ENCODE measurements at regions not wholly inside any gene's neighbourhood (a gene's known extent, or its start where the extent isn't known, plus 50 kb on each side); places are given as distances from the start of the nearest gene placed in this dataset.

- in situ Hi-C loops (cut with MboI; ENCODE audit: low sequenced_read_pairs): no loop called here
Observed at GRCh38 chr6:40340957-40341356, 246.2 kb downstream of the LRFN2 start.

GRCh38 chr6:40340196-40340595 lies 247.0 kb downstream of the LRFN2 start:
- in situ Hi-C loops (cut with MboI; ENCODE audit: low sequenced_read_pairs): no loop called here

DNA sequence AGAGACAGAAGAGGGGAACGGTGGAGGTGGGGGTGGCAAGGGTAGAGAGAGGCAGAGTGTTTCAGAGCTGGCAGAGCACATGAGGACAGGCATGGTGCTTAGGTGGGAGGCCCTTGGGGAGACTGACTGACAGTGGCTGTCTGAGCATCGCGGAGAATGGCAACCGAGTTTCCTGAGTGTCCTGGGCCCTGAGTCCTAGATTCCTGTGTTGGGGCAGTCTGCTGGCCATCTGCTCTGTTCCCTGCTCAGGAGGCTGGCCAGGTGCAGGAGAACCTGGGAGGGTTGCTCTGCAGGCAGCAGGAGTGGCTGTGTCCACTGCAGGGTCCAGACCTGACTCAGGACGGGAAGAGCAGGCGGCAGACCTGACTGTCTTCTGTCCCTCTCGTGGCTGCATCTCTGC lies 248.9 kb downstream of the LRFN2 start:
- in situ Hi-C loops (cut with MboI; ENCODE audit: low sequenced_read_pairs): no loop called here

DNA sequence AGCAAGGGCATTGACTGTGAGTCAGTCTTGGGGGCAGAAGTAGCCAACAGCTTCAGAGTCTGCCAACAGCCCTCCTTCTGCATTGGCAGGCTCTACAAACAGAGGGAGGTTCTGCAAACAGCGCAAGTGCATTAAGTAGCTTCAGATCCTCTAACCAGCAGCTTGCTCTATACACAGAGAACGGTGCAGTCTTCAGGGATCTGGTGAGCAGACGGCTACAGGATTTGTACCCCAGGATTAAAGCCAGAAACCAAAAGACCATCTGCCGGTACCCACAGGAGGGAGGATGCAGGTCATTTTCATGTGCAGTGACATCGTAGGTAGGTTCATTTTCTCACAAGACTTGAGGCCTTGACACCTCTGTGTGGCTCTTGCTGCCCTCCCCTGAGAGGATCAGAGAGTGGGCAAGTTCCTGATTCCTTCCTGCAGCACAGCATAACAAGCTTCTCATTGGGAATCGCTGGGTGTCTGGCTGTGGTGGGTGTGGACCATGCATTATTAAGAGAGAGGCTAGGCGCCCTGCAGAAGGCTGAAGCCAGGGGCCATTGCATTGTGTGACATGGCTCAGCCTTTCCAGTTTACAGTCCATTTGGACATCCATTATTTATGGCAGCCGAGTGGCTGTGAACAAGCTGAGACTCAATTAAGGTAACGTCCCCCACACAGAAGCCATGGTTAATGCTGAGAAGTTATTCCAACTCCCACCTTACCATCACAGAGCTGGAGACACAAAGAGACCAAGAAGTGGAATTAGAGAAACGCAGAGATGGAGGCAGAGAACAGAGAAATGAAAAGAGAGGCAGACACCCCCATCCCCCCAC lies 250.0 kb downstream of the LRFN2 start:
- in situ Hi-C loops (cut with MboI; ENCODE audit: low sequenced_read_pairs): no loop called here

DNA sequence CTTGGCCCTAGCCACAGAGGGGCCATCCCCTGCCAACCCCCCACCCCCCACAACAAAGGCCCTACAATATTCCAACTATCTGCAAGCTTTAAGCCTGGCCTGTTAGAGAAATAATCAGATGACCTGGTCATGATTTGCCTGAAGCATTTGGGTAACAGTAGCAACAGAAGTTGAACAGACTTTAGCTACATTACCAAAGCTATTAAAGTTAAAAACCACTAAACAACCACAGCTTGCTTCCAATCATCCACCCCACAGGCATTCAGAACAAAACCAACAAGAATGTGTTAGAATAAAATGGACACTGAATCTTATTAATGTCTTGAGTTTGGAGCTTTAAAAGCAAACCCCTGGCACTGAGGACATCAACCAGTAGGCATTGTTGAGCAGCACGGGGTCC lies 250.9 kb downstream of the LRFN2 start:
- in situ Hi-C loops (cut with MboI; ENCODE audit: low sequenced_read_pairs): no loop called here

- in situ Hi-C loops (cut with MboI; ENCODE audit: low sequenced_read_pairs): no loop called here
Observed at GRCh38 chr6:40334496-40335270, 252.5 kb downstream of the LRFN2 start.

DNA sequence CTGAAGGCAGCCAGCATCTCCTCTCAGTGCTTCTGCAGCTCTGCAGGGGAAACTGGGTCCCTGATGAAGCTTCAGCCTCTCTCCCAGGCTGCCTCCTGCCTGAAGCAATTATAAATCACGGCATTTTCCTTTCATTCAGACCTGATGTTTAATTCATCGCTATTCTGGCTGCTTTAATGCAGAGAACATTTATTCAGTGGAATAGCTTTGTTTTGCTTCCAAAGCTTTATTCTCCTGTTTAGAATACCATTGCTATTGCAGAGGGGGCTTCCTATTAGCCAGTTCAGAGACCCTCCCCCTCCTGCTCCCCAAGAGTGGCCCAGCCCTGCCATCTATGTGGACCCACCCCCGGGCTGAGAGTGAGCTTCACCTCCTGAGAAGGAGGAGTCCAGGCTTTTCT lies 255.6 kb downstream of the LRFN2 start:
- in situ Hi-C loops (cut with MboI; ENCODE audit: low sequenced_read_pairs): no loop called here

- in situ Hi-C loops (cut with MboI; ENCODE audit: low sequenced_read_pairs): no loop called here
Observed at GRCh38 chr6:40330301-40330721, 256.9 kb downstream of the LRFN2 start.

- in situ Hi-C loops (cut with MboI; ENCODE audit: low sequenced_read_pairs): no loop called here
Observed at GRCh38 chr6:40328986-40329545, 258.1 kb downstream of the LRFN2 start.

DNA sequence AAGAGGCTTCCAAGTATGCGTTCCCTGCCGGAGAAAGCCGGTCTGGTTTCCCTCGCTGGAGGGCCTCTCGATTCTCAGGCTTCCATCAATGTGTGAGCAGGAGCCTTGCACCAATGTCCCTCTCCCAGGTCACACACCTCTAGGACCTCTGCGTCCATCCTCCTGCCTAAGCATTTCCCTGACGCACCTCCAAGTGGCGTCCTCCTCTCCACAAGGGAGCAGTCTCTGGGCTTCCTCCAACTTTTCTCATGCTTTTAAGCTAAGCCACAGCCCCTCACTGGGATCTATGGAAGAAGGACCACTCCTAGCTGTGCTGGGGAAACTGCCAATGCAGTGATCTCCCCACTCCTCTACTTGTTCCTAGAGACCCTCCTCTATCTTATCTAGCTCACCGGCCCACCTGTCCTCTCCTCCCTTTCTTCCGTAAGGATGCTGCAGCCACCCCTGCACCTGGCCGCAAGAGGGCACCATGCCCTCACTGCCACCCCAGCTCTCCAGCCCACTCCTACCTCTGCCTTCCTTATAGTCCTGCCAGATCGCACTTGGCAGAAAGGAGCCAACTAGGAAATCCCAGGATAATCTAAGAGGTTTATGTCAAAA lies 258.7 kb downstream of the LRFN2 start:
- in situ Hi-C loops (cut with MboI; ENCODE audit: low sequenced_read_pairs): no loop called here

- in situ Hi-C loops (cut with MboI; ENCODE audit: low sequenced_read_pairs): no loop called here
Observed at GRCh38 chr6:40326714-40327421, 260.3 kb downstream of the LRFN2 start.

DNA sequence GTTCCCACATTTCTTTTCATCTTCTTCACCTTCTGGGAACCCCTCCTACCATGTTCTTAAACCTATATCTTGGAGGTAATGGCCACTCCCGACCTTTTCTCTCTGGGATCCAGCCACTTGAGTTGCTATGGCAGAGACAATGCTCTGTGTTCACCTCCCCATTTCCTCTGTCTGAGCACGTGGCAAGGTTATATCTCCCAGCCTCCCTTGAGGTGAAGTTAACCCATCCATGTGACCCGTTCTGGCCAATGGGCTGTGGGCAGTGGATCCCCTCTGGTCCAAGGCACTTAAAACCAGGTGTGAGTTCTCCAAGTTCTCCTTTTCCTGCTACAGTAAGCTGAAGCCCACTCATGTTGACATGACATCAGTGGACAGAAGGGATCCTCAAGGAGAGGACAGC lies 261.4 kb downstream of the LRFN2 start:
- in situ Hi-C loops (cut with MboI; ENCODE audit: low sequenced_read_pairs): no loop called here

- in situ Hi-C loops (cut with MboI; ENCODE audit: low sequenced_read_pairs): no loop called here
Observed at GRCh38 chr6:40325041-40325440, 262.1 kb downstream of the LRFN2 start.

- in situ Hi-C loops (cut with MboI; ENCODE audit: low sequenced_read_pairs): loop anchor here (25.0 kb wide), 1 partner anchor 962 kb away; no protein-coding TSS in a partner anchor
Observed at GRCh38 chr6:40323881-40324634, 263.1 kb downstream of the LRFN2 start.

DNA sequence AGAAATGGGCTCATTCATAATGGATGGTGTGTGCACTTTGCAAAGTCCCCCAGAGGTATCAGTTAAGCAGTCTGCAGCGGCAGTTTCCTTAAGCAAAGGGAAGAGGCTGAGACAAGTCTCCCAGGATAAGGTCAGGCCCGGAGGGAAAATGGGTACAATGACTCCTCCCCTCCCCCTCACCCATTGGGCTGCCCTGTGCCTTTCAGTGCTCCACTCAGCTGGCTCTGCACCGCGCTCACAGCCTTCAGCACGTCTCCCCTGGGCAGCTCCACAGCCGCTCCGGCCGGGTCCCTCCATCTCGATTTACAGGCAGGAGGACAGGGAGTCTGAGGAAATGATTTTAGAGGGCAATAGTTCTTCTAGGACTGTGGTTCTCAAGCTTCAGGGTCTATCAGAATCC lies 264.8 kb downstream of the LRFN2 start:
- in situ Hi-C loops (cut with MboI; ENCODE audit: low sequenced_read_pairs): loop anchor here (25.0 kb wide), 1 partner anchor 960 kb away; no protein-coding TSS in a partner anchor

DNA sequence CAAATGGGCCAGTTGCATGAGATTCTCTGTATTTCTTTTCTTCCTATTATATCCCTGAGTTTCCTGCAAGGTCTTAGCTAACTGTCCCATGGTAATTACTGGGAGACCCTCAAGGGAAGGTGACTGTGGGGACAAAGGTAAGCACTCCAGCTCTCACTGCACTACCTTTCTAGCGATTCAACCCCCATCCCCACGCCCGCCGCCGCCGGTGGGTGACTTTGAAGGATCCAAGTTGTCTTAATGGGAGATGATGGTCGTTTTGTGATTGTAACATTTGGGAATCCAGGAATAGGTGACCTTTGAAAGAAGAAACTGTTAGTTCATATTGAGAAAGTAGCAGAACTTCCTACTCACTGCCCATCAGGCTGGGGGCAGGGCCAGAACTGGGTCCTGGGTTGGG lies 265.5 kb downstream of the LRFN2 start:
- in situ Hi-C loops (cut with MboI; ENCODE audit: low sequenced_read_pairs): loop anchor here (25.0 kb wide), 1 partner anchor 959 kb away; no protein-coding TSS in a partner anchor

- in situ Hi-C loops (cut with MboI; ENCODE audit: low sequenced_read_pairs): loop anchor here (25.0 kb wide), 1 partner anchor 959 kb away; no protein-coding TSS in a partner anchor
Observed at GRCh38 chr6:40320947-40321346, 266.2 kb downstream of the LRFN2 start.

GRCh38 chr6:40320441-40320840 lies 266.7 kb downstream of the LRFN2 start:
- in situ Hi-C loops (cut with MboI; ENCODE audit: low sequenced_read_pairs): loop anchor here (25.0 kb wide), 1 partner anchor 958 kb away; no protein-coding TSS in a partner anchor

DNA sequence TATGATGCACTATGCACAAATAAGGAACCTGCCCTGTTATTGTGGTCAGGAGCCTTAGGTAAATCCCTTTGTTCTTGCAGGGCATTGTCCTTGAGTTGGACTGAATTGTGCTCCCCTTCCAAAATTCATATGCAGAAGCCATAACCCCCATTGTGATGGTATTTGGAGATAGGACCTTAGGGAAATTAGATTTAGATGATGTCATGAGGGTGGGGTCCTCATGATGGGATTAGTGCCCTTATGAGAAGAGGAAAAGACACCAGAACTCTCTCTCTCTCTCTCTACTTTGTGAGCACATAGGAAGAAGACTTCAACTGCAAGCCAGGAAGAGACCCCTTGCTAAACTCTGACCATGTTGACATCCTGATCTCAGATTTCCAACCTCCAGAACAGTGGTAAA lies 268.0 kb downstream of the LRFN2 start:
- in situ Hi-C loops (cut with MboI; ENCODE audit: low sequenced_read_pairs): loop anchor here (25.0 kb wide), 1 partner anchor 957 kb away; no protein-coding TSS in a partner anchor

GRCh38 chr6:40315060-40315459 lies 272.1 kb downstream of the LRFN2 start:
- in situ Hi-C loops (cut with MboI; ENCODE audit: low sequenced_read_pairs): loop anchor here (25.0 kb wide), 1 partner anchor 953 kb away; no protein-coding TSS in a partner anchor
